Loucy (cell line): ENCODE measurements at regions not wholly inside any gene's neighbourhood (a gene's known extent, or its start where the extent isn't known, plus 50 kb on each side); places are given as distances from the start of the nearest gene placed in this dataset.

Experiments
- H2AFZ ChIP-seq: fragments of 200-600 bp; sonication (generic); 2 replicates; pipeline ENCODE4 v1.6.0; 2016; ENCODE audit warnings: antibody characterized with exemption, mild to moderate bottlenecking, low read length, moderate library complexity
- H3F3A ChIP-seq: fragments of 200-600 bp; 2 replicates; pipeline ENCODE4 v1.6.0; 2016; ENCODE audit warnings: antibody characterized with exemption, low read depth, mild to moderate bottlenecking
- H3K27me3 ChIP-seq: fragments of 200-600 bp; sonication (generic); 2 replicates; pipeline ENCODE4 v1.6.1; 2014; ENCODE audit warnings: low read length, mild to moderate bottlenecking; ENCODE audit not compliant: insufficient read depth, poor library complexity, severe bottlenecking
- H3K36me3 ChIP-seq: fragments of 200-600 bp; sonication (generic); 2 replicates; pipeline ENCODE4 v1.6.1; 2016; ENCODE audit warnings: low read length; ENCODE audit not compliant: insufficient read depth
- H3K4me1 ChIP-seq: fragments of 200-600 bp; sonication (generic); 2 replicates; pipeline ENCODE4 v1.5.1; 2014; ENCODE audit warnings: low read length, mild to moderate bottlenecking; ENCODE audit not compliant: insufficient read depth, poor library complexity, severe bottlenecking
- H3K4me2 ChIP-seq: fragments of 200-600 bp; sonication (generic); 2 replicates; pipeline ENCODE4 v1.6.0; 2014; ENCODE audit warnings: antibody characterized with exemption, low read length, low read depth, mild to moderate bottlenecking; ENCODE audit not compliant: poor library complexity, severe bottlenecking
- H3K4me3 ChIP-seq: fragments of 200-600 bp; sonication (generic); 2 replicates; pipeline ENCODE4 v1.5.1; 2014; ENCODE audit warnings: low read length, mild to moderate bottlenecking, mixed read lengths; ENCODE audit not compliant: poor library complexity, severe bottlenecking
- H3K79me2 ChIP-seq: fragments of 200-600 bp; sonication (generic); 2 replicates; pipeline ENCODE4 v1.6.1; 2014; ENCODE audit warnings: low read length; ENCODE audit not compliant: insufficient read depth
- H3K9ac ChIP-seq: fragments of 200-600 bp; sonication (generic); 2 replicates; pipeline ENCODE4 v1.6.0; 2014; ENCODE audit warnings: mild to moderate bottlenecking, low read depth, low read length, moderate library complexity; ENCODE audit not compliant: poor library complexity, severe bottlenecking
- H3K9me2 ChIP-seq: fragments of 200-600 bp; sonication (generic); replicated peaks from 2 replicates; pipeline ENCODE4 v1.6.1; 2016; ENCODE audit warnings: low read depth, low read length, mixed read lengths
- H3K9me3 ChIP-seq: fragments of 200-600 bp; sonication (generic); 2 replicates; pipeline ENCODE4 v1.6.1; 2014; ENCODE audit warnings: mild to moderate bottlenecking, antibody characterized with exemption, low read length, low read depth; ENCODE audit not compliant: insufficient read depth
- H4K20me1 ChIP-seq: fragments of 200-600 bp; sonication (generic); 2 replicates; pipeline ENCODE4 v1.6.0; 2014; ENCODE audit warnings: antibody characterized with exemption, low read length, mild to moderate bottlenecking; ENCODE audit not compliant: insufficient read depth, poor library complexity, severe bottlenecking
- EZH2phosphoT487 ChIP-seq: fragments of 200-600 bp; IDR thresholded peaks from 2 replicates; pipeline ENCODE4 v1.6.1; 2018; ENCODE audit warnings: antibody characterized with exemption, mild to moderate bottlenecking, moderate library complexity, borderline replicate concordance
- TF ChIP-seq, protein P1 (sequence below): fragments of 200-600 bp; sonication (generic); conservative IDR thresholded peaks from 2 replicates; pipeline ENCODE4 v1.5.1; 2014; ENCODE audit warnings: mild to moderate bottlenecking, antibody characterized with exemption, low read length

DNA sequence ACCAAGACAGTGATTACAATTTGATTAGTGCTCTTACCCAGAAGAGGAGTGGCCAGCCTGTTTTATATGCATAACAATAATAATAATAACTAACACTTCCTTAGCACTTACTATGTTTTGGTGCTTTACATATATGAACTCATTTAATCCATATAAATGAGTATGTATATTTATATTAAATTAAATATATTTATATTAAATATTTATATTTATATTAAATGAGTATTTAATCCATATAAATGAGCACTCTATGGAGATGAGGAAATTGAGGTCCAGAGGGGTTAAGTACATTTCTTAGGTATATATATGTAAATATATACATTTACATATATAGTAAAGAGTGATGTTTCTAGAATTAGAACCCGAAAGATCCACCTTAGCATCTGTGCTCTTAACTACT lies 673.9 kb upstream of the ACVR2A start:
- Histone ChIP-seq H3K4me1 (no peaks in the 10 kb centered on the region), H3K4me2 (no peak overlapping the region), H3K9me3 (no peaks in the 10 kb centered on the region), H3K9ac (no peak overlapping the region), H2AFZ (no peak overlapping the region), H3F3A (no peaks in the 10 kb centered on the region), H3K9me2 (no peaks in the 10 kb centered on the region), H3K27me3 (no peaks in the 10 kb centered on the region), H3K36me3 (no peaks in the 10 kb centered on the region), H3K79me2 (no peaks in the 10 kb centered on the region), H4K20me1 (no peaks in the 10 kb centered on the region), H3K4me3 (no peak overlapping the region)
- TF ChIP-seq, protein P1, sequence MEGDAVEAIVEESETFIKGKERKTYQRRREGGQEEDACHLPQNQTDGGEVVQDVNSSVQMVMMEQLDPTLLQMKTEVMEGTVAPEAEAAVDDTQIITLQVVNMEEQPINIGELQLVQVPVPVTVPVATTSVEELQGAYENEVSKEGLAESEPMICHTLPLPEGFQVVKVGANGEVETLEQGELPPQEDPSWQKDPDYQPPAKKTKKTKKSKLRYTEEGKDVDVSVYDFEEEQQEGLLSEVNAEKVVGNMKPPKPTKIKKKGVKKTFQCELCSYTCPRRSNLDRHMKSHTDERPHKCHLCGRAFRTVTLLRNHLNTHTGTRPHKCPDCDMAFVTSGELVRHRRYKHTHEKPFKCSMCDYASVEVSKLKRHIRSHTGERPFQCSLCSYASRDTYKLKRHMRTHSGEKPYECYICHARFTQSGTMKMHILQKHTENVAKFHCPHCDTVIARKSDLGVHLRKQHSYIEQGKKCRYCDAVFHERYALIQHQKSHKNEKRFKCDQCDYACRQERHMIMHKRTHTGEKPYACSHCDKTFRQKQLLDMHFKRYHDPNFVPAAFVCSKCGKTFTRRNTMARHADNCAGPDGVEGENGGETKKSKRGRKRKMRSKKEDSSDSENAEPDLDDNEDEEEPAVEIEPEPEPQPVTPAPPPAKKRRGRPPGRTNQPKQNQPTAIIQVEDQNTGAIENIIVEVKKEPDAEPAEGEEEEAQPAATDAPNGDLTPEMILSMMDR = no peak
- TF ChIP-seq EZH2phosphoT487 = no peak

DNA sequence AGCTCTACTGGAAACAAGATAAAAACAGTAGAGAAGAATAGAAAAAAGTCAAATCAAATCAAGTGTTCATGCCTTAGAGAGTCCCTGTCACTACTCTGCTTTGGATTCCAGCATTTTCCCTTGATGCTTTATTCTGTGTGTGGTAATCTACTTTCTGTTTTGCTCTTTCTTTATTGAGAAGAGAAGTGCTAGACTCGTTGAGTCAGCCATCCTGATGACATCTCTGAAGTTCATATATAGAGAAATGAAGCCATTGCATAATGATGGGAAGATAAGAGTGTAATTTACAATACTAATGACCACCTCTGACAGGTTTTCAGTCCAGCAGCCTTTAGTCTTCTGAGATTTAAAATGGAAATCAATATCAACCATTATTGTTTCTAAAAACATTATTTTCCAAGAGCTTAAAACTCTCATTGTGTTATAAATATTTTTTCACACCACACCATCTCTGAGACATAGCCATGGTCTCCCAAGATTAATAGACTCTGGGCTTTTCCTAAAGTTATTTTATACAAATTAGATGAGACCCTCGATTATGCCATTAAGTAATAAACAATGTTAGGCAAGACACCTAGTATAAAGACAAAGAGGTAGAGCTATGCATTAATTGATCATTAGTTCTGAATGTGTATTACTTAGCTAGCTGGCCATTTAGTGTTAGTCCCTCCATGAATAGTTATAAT lies 679.0 kb upstream of the ACVR2A start:
- H3K4me2 ChIP-seq = no peak overlapping the region
- H3K9me3 ChIP-seq = no peaks in the 10 kb centered on the region
- no peaks in the 10 kb centered on the region for H3F3A ChIP-seq
- no peaks in the 10 kb centered on the region for H4K20me1 ChIP-seq
- H3K4me1 ChIP-seq = no peaks in the 10 kb centered on the region
- no peak overlapping the region for H3K9ac ChIP-seq
- H3K9me2 ChIP-seq = no peaks in the 10 kb centered on the region
- TF ChIP-seq EZH2phosphoT487 = no peak
- TF ChIP-seq, protein P1 = no peak
- H3K4me3 ChIP-seq = no peak overlapping the region
- no peak overlapping the region for H2AFZ ChIP-seq
- H3K27me3 ChIP-seq = no peaks in the 10 kb centered on the region
- no peaks in the 10 kb centered on the region for H3K36me3 ChIP-seq
- no peaks in the 10 kb centered on the region for H3K79me2 ChIP-seq

DNA sequence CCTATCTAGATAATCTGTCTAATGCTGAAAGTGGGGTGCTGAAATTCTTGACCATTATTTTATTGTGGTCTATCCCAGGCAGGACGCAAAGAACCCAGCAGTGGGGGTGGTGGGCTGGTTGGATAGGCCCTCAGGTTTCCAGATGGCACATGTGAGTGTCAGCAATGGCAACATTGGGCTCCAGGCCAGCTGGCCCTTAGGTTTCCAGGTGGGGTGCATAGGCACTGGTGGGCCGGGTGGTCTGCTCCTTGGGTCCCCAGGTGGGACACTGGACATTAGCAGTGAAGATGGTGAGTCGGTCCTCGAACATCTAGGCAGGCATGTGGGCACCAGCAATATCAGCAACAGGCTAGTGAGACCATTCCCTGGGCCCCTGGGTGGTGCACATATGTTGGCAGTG lies 680.3 kb upstream of the ACVR2A start:
- H3K9ac ChIP-seq = no peak overlapping the region
- no peaks in the 10 kb centered on the region for H3K4me1 ChIP-seq
- H3K27me3 ChIP-seq = no peaks in the 10 kb centered on the region
- no peak for TF ChIP-seq EZH2phosphoT487
- TF ChIP-seq, protein P1 = no peak
- H3K9me3 ChIP-seq = no peaks in the 10 kb centered on the region
- no peaks in the 10 kb centered on the region for H4K20me1 ChIP-seq
- H3K4me3 ChIP-seq = no peak overlapping the region
- no peak overlapping the region for H3K4me2 ChIP-seq
- no peaks in the 10 kb centered on the region for H3K79me2 ChIP-seq
- H2AFZ ChIP-seq = no peak overlapping the region
- H3F3A ChIP-seq = no peaks in the 10 kb centered on the region
- H3K9me2 ChIP-seq = no peaks in the 10 kb centered on the region
- H3K36me3 ChIP-seq = no peaks in the 10 kb centered on the region
